ENCODE measurements at regions not wholly inside any gene's neighbourhood (a gene's known extent, or its start where the extent isn't known, plus 50 kb on each side); places are given as distances from the start of the nearest gene placed in this dataset.

- H3K9me3 ChIP-seq (ENCODE audit: control insufficient read depth, insufficient read depth, low read length) = no peaks in the 10 kb centered on the region
- no peak for DNase-seq (ENCODE audit: low read depth, low spot score)
- ChIA-PET CTCF (no interaction called here), POLR2A (no interaction called here)
- TF ChIP-seq, protein P1, sequence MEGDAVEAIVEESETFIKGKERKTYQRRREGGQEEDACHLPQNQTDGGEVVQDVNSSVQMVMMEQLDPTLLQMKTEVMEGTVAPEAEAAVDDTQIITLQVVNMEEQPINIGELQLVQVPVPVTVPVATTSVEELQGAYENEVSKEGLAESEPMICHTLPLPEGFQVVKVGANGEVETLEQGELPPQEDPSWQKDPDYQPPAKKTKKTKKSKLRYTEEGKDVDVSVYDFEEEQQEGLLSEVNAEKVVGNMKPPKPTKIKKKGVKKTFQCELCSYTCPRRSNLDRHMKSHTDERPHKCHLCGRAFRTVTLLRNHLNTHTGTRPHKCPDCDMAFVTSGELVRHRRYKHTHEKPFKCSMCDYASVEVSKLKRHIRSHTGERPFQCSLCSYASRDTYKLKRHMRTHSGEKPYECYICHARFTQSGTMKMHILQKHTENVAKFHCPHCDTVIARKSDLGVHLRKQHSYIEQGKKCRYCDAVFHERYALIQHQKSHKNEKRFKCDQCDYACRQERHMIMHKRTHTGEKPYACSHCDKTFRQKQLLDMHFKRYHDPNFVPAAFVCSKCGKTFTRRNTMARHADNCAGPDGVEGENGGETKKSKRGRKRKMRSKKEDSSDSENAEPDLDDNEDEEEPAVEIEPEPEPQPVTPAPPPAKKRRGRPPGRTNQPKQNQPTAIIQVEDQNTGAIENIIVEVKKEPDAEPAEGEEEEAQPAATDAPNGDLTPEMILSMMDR (IDR thresholded peaks at IDR 0.05; ENCODE audit: low read depth, low read length) = no peak
- H3K27ac ChIP-seq (ENCODE audit: low read depth, low read length) = no peak overlapping the region
- no peak overlapping the region for H3K4me3 ChIP-seq (ENCODE audit: low read depth, low read length)
- H3K27me3 ChIP-seq (ENCODE audit: control insufficient read depth, insufficient read depth, low read length) = no peaks in the 10 kb centered on the region
Measured at GRCh38 chr13:85249151-85249550, 550.1 kb downstream of the SLITRK6 start.

- Histone ChIP-seq H3K27ac (ENCODE audit: low read depth, low read length) (no peak overlapping the region), H3K4me3 (ENCODE audit: low read depth, low read length) (no peak overlapping the region), H3K9me3 (ENCODE audit: control insufficient read depth, insufficient read depth, low read length) (no peaks in the 10 kb centered on the region), H3K27me3 (ENCODE audit: control insufficient read depth, insufficient read depth, low read length) (no peaks in the 10 kb centered on the region)
- no peak for DNase-seq (ENCODE audit: low read depth, low spot score)
- TF ChIP-seq, protein P1 (IDR thresholded peaks at IDR 0.05; ENCODE audit: low read depth, low read length) = no peak
- CTCF ChIA-PET = interaction anchor here (0.6 kb wide), 1 partner anchor 23 kb away, joined by 3 read pairs; no protein-coding TSS in a partner anchor
- POLR2A ChIA-PET = no interaction called here
Measured at GRCh38 chr13:85247780-85248179, 551.4 kb downstream of the SLITRK6 start.

DNA sequence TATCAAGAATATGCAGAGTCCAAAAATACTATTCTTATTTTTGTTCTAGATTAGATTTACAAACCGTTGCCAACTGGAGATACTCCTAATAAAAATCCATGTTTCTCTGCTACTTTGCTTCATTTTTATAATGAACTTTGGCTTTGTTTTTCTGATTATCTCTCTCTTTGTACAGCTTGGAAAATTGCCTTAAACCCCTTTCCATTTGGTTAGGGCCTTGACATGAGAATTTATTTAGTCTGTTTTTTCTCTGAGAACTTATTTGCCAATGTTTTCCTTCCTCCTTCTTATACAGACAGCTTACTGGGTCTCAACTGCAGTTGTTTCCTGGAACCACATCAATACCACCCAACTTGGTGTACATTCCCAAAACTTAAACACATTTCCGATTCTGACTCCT, 555.4 kb downstream of the SLITRK6 start:
- H3K9me3 ChIP-seq (ENCODE audit: control insufficient read depth, insufficient read depth, low read length) = no peaks in the 10 kb centered on the region
- H3K4me3 ChIP-seq (ENCODE audit: low read depth, low read length) = no peak overlapping the region
- POLR2A ChIA-PET = no interaction called here
- no peaks in the 10 kb centered on the region for H3K27me3 ChIP-seq (ENCODE audit: control insufficient read depth, insufficient read depth, low read length)
- CTCF ChIA-PET = no interaction called here
- DNase-seq (ENCODE audit: low read depth, low spot score) = no peak
- H3K27ac ChIP-seq (ENCODE audit: low read depth, low read length) = no peak overlapping the region
- TF ChIP-seq, protein P1 (IDR thresholded peaks at IDR 0.05; ENCODE audit: low read depth, low read length) = no peak

DNA sequence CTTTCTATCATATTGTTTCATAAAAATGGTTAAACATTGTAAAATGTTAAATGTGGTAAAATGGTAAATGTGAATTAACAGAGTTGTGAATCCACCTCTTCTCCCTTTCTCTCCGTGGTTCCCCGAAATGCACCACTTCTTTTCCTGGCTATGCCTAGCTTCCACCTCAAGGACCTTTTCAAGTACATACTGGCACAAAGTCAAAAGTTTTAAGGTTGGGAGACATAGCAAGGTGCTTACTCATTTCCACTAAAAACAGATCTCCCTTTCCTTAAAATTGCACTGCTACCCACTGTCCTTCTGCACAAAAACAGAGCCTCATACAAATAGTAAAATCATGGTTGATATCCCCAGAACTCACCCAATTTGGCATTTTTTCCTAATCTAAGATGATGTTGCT, 558.2 kb downstream of the SLITRK6 start:
- H3K9me3 ChIP-seq (ENCODE audit: control insufficient read depth, insufficient read depth, low read length) = no peaks in the 10 kb centered on the region
- TF ChIP-seq, protein P1 (IDR thresholded peaks at IDR 0.05; ENCODE audit: low read depth, low read length) = no peak
- CTCF ChIA-PET = no interaction called here
- POLR2A ChIA-PET = no interaction called here
- H3K27ac ChIP-seq (ENCODE audit: low read depth, low read length) = no peak overlapping the region
- H3K27me3 ChIP-seq (ENCODE audit: control insufficient read depth, insufficient read depth, low read length) = no peaks in the 10 kb centered on the region
- no peak overlapping the region for H3K4me3 ChIP-seq (ENCODE audit: low read depth, low read length)
- peak; percentile 24 for DNase-seq (ENCODE audit: low read depth, low spot score)

GRCh38 chr13:85236413-85236812, 562.8 kb downstream of the SLITRK6 start:
- POLR2A ChIA-PET = no interaction called here

More at GRCh38 chr13:85236413-85236812, 562.8 kb downstream of the SLITRK6 start:
- H3K27ac ChIP-seq (ENCODE audit: low read depth, low read length) = no peak overlapping the region
- CTCF ChIA-PET = no interaction called here
- TF ChIP-seq, protein P1 (IDR thresholded peaks at IDR 0.05; ENCODE audit: low read depth, low read length) = no peak
- no peak overlapping the region for H3K4me3 ChIP-seq (ENCODE audit: low read depth, low read length)
- DNase-seq (ENCODE audit: low read depth, low spot score) = no peak
- no peaks in the 10 kb centered on the region for H3K27me3 ChIP-seq (ENCODE audit: control insufficient read depth, insufficient read depth, low read length)
- H3K9me3 ChIP-seq (ENCODE audit: control insufficient read depth, insufficient read depth, low read length) = no peaks in the 10 kb centered on the region
